WTC11 (cell line): ENCODE measurements at regions not wholly inside any gene's neighbourhood (a gene's known extent, or its start where the extent isn't known, plus 50 kb on each side); places are given as distances from the start of the nearest gene placed in this dataset.

Experiments used
- ATAC-seq: fragments of 200-7000 bp; cut with Tn5 transposase; 2 replicates; pipeline ENCODE4 v1.10.0; 2021; ENCODE audit warnings: mild to moderate bottlenecking, moderate library complexity
- CTCF ChIA-PET: fragments of 300-600 bp; sonication (Branson Sonifier 250); formaldehyde crosslinking; loops from one replicate; lab custom pipeline; 2021; ENCODE audit warnings: antibody characterized with exemption; lab: Charles Lee
- POLR2A ChIA-PET: fragments of 350-600 bp; sonication (Branson Sonifier 250); formaldehyde crosslinking; loops from one replicate; lab custom pipeline; 2021; ENCODE audit warnings: antibody characterized with exemption; lab: Charles Lee
- DNase-seq: peaks from one replicate; pipeline ENCODE4 v3.0.0; 2021; ENCODE audit warnings: low spot score
- H3K27ac Mint-ChIP-seq: 2 replicates; pipeline ENCODE4 v1.8.0; 2021; ENCODE audit warnings: mixed read lengths
- H3K27me3 Mint-ChIP-seq: 2 replicates; pipeline ENCODE4 v1.8.0; 2021; ENCODE audit warnings: low read depth, mild to moderate bottlenecking, moderate library complexity, mixed read lengths
- H3K36me3 Mint-ChIP-seq: 2 replicates; pipeline ENCODE4 v1.8.0; 2021; ENCODE audit warnings: mixed read lengths
- H3K4me1 Mint-ChIP-seq: 2 replicates; pipeline ENCODE4 v1.8.0; 2022; ENCODE audit warnings: mixed read lengths
- H3K4me3 Mint-ChIP-seq: 2 replicates; pipeline ENCODE4 v1.8.0; 2021; ENCODE audit warnings: mild to moderate bottlenecking, moderate library complexity, mixed read lengths
- H3K9me3 Mint-ChIP-seq: 2 replicates; pipeline ENCODE4 v1.8.0; 2021; ENCODE audit warnings: mixed read lengths
- ARID4B ChIP-seq: sonication (generic); formaldehyde crosslinking; IDR thresholded peaks from 2 replicates; pipeline ENCODE4 v1.8.0; 2023; ENCODE audit warnings: missing genetic modification reagents, mild to moderate bottlenecking, borderline replicate concordance
- ATF1 ChIP-seq: sonication (generic); formaldehyde crosslinking; IDR thresholded peaks from 2 replicates; pipeline ENCODE4 v1.8.1; 2023; ENCODE audit warnings: mild to moderate bottlenecking, moderate library complexity, missing genetic modification reagents
- CREM ChIP-seq: sonication (generic); formaldehyde crosslinking; IDR thresholded peaks from 2 replicates; pipeline ENCODE4 v1.8.1; 2022; ENCODE audit warnings: mild to moderate bottlenecking, missing genetic modification reagents, moderate library complexity
- EMX1 ChIP-seq: fragments of 250-450 bp; sonication (Bioruptor Pico); IDR thresholded peaks from 2 replicates; pipeline ENCODE4 v1.8.0; 2021; ENCODE audit warnings: mild to moderate bottlenecking
- FOXJ3 ChIP-seq: sonication (generic); formaldehyde crosslinking; IDR thresholded peaks from 2 replicates; pipeline ENCODE4 v1.9.0; 2021; ENCODE audit warnings: missing genetic modification reagents, mild to moderate bottlenecking, borderline replicate concordance
- GABPB1 ChIP-seq: sonication (generic); formaldehyde crosslinking; IDR thresholded peaks from 2 replicates; pipeline ENCODE4 v1.8.1; 2023; ENCODE audit warnings: mild to moderate bottlenecking, missing genetic modification reagents
- MXD4 ChIP-seq: fragments of 250-450 bp; sonication (Bioruptor Pico); IDR thresholded peaks from 2 replicates; pipeline ENCODE4 v1.8.0; 2021; ENCODE audit warnings: mild to moderate bottlenecking, moderate library complexity, borderline replicate concordance
- MYBL2 ChIP-seq: sonication (generic); formaldehyde crosslinking; IDR thresholded peaks from 2 replicates; pipeline ENCODE4 v1.8.1; 2023; ENCODE audit warnings: mild to moderate bottlenecking, moderate library complexity, missing genetic modification reagents
- OVOL2 ChIP-seq: fragments of 250-450 bp; sonication (Bioruptor Pico); IDR thresholded peaks from 2 replicates; pipeline ENCODE4 v1.9.0; 2021; ENCODE audit warnings: mild to moderate bottlenecking, borderline replicate concordance
- USF1 ChIP-seq: sonication (generic); formaldehyde crosslinking; IDR thresholded peaks from 2 replicates; pipeline ENCODE4 v1.8.0; 2022; ENCODE audit warnings: mild to moderate bottlenecking, missing genetic modification reagents
- ZNF219 ChIP-seq: sonication (generic); formaldehyde crosslinking; IDR thresholded peaks from 2 replicates; pipeline ENCODE4 v1.8.0; 2023; ENCODE audit warnings: missing genetic modification reagents, mild to moderate bottlenecking, borderline replicate concordance
- ZNF263 ChIP-seq: sonication (generic); formaldehyde crosslinking; IDR thresholded peaks from 2 replicates; pipeline ENCODE4 v1.8.1; 2022; ENCODE audit warnings: low read depth, mild to moderate bottlenecking, moderate library complexity, missing genetic modification reagents
- ZNF416 ChIP-seq: fragments of 250-450 bp; sonication (Bioruptor Pico); IDR thresholded peaks from 2 replicates; pipeline ENCODE4 v1.9.0; 2021; ENCODE audit warnings: mild to moderate bottlenecking, inconsistent platforms
- TF ChIP-seq, protein P1 (sequence below): sonication (generic); formaldehyde crosslinking; conservative IDR thresholded peaks from 2 replicates; pipeline ENCODE4 v1.8.1; 2022; ENCODE audit warnings: mild to moderate bottlenecking, missing genetic modification reagents
- TF ChIP-seq, protein P2 (sequence below): fragments of 250-450 bp; sonication (Bioruptor Pico); IDR thresholded peaks from 2 replicates; pipeline ENCODE4 v2.1.2; 2022; ENCODE audit warnings: mild to moderate bottlenecking, moderate library complexity
- TF ChIP-seq, protein P3 (sequence below): fragments of 250-450 bp; sonication (Bioruptor Pico); IDR thresholded peaks from 2 replicates; pipeline ENCODE4 v1.9.0; 2021; ENCODE audit warnings: mild to moderate bottlenecking

GRCh38 chr7:52254396-52255010 lies 780.9 kb upstream of the POM121L12 start:
- DNase-seq: no peak
- ChIA-PET POLR2A (interaction anchor here (0.6 kb wide), 1 partner anchor 663 kb away, joined by 3 read pairs; no protein-coding TSS in a partner anchor), CTCF (interaction anchor here (0.7 to 1.8 kb wide), 3 partner anchors 14 to 824 kb away, joined by 3 to 5 read pairs (median 3); no protein-coding TSS in a partner anchor)
- H3K36me3 Mint-ChIP-seq: no peaks in the 10 kb centered on the region
- peaks cover 11% of the 10 kb centered on the region for H3K4me1 Mint-ChIP-seq
- H3K9me3 Mint-ChIP-seq: peaks cover 8% of the 10 kb centered on the region; the same call in 1 of the 2 replicates
- TF ChIP-seq ZNF219 (CRISPR knock-in tag) (no peak), ARID4B (CRISPR knock-in tag) (no peak), MYBL2 (CRISPR knock-in tag) (no peak), ZNF263 (CRISPR knock-in tag) (no peak), CREM (CRISPR knock-in tag) (no peak), ZNF416 (CRISPR knock-in tag) (no peak), FOXJ3 (CRISPR knock-in tag) (no peak), MXD4 (CRISPR knock-in tag) (no peak), USF1 (CRISPR knock-in tag) (no peak), OVOL2 (CRISPR knock-in tag) (no peak), ATF1 (CRISPR knock-in tag) (no peak), GABPB1 (CRISPR knock-in tag) (no peak), EMX1 (no peak)
- TF ChIP-seq, protein P1, sequence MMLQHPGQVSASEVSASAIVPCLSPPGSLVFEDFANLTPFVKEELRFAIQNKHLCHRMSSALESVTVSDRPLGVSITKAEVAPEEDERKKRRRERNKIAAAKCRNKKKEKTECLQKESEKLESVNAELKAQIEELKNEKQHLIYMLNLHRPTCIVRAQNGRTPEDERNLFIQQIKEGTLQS (CRISPR knock-in tag): no peak
- TF ChIP-seq, protein P2, sequence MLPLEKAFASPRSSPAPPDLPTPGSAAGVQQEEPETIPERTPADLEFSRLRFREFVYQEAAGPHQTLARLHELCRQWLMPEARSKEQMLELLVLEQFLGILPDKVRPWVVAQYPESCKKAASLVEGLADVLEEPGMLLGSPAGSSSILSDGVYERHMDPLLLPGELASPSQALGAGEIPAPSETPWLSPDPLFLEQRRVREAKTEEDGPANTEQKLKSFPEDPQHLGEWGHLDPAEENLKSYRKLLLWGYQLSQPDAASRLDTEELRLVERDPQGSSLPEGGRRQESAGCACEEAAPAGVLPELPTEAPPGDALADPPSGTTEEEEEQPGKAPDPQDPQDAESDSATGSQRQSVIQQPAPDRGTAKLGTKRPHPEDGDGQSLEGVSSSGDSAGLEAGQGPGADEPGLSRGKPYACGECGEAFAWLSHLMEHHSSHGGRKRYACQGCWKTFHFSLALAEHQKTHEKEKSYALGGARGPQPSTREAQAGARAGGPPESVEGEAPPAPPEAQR (CRISPR knock-in tag): no peak
- TF ChIP-seq, protein P3, sequence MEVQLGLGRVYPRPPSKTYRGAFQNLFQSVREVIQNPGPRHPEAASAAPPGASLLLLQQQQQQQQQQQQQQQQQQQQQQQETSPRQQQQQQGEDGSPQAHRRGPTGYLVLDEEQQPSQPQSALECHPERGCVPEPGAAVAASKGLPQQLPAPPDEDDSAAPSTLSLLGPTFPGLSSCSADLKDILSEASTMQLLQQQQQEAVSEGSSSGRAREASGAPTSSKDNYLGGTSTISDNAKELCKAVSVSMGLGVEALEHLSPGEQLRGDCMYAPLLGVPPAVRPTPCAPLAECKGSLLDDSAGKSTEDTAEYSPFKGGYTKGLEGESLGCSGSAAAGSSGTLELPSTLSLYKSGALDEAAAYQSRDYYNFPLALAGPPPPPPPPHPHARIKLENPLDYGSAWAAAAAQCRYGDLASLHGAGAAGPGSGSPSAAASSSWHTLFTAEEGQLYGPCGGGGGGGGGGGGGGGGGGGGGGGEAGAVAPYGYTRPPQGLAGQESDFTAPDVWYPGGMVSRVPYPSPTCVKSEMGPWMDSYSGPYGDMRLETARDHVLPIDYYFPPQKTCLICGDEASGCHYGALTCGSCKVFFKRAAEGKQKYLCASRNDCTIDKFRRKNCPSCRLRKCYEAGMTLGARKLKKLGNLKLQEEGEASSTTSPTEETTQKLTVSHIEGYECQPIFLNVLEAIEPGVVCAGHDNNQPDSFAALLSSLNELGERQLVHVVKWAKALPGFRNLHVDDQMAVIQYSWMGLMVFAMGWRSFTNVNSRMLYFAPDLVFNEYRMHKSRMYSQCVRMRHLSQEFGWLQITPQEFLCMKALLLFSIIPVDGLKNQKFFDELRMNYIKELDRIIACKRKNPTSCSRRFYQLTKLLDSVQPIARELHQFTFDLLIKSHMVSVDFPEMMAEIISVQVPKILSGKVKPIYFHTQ (CRISPR knock-in tag): no peak
- no peak overlapping the region for H3K4me3 Mint-ChIP-seq
- H3K27ac Mint-ChIP-seq: no peak overlapping the region
- no peaks in the 10 kb centered on the region; the same call in 1 of the 2 replicates for H3K27me3 Mint-ChIP-seq
- no peak for ATAC-seq
